ENCODE measurements at regions not wholly inside any gene's neighbourhood (a gene's known extent, or its start where the extent isn't known, plus 50 kb on each side); places are given as distances from the start of the nearest gene placed in this dataset.

DNA sequence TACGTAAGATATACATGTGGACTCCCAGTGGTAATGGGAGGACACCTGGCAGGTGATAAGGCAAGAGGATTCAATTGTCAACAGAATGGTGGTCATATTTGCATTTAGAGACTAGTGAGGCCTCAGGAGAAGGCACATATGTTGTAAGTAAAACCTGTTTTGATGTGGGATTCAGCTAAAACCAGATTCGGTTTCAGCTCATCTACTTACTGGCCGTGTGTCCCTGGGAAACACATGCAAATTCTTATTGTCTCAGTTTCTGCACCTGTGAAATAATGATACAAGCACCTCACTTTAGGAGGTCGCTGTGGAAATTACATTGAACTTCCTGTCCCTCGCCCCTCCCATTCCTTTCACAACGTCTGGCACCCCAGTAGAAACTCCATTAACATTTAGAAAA, 78.9 kb upstream of the FIBIN start:
- Histone ChIP-seq H3K27me3 (no peaks in the 10 kb centered on the region), H3K4me3 (no peak overlapping the region), H3K36me3 (no peaks in the 10 kb centered on the region), H3K9me3 (no peaks in the 10 kb centered on the region), H3K4me1 (no peaks in the 10 kb centered on the region), H3K27ac (no peak overlapping the region)
- no peak for DNase-seq
- intact Hi-C loops (cut with DNase I): no loop called here
- TF ChIP-seq, protein P1, sequence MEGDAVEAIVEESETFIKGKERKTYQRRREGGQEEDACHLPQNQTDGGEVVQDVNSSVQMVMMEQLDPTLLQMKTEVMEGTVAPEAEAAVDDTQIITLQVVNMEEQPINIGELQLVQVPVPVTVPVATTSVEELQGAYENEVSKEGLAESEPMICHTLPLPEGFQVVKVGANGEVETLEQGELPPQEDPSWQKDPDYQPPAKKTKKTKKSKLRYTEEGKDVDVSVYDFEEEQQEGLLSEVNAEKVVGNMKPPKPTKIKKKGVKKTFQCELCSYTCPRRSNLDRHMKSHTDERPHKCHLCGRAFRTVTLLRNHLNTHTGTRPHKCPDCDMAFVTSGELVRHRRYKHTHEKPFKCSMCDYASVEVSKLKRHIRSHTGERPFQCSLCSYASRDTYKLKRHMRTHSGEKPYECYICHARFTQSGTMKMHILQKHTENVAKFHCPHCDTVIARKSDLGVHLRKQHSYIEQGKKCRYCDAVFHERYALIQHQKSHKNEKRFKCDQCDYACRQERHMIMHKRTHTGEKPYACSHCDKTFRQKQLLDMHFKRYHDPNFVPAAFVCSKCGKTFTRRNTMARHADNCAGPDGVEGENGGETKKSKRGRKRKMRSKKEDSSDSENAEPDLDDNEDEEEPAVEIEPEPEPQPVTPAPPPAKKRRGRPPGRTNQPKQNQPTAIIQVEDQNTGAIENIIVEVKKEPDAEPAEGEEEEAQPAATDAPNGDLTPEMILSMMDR (IDR thresholded peaks at IDR 0.05): no peak
- ATAC-seq: no peak

DNA sequence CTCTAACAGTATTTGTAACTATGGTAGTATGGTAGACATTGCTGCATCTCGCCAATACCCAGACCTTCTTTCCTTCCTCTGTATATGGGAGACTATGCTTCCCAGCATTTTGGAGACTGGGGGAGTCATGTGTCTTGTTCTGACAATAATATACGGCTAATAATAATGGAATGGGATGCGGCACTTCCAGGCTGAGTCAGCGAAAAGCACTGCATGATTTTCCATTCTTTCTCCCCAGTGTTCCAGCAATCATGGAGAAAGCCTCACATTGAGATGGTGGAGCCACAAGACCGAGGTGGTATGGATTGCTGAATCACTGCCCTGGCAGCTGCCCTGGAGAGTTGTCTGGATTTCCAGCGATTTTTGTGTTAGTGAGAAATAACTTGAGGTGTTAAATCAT, 77.1 kb upstream of the FIBIN start:
- Histone ChIP-seq H3K27me3 (no peaks in the 10 kb centered on the region), H3K36me3 (no peaks in the 10 kb centered on the region), H3K27ac (no peak overlapping the region), H3K4me3 (no peak overlapping the region), H3K4me1 (no peaks in the 10 kb centered on the region), H3K9me3 (peaks cover 0 to 4% of the 10 kb centered on the region in 2 donors)
- intact Hi-C loops (cut with DNase I): no loop called here
- no peak for ATAC-seq
- DNase-seq: no peak
- TF ChIP-seq, protein P1 (IDR thresholded peaks at IDR 0.05): no peak

- TF ChIP-seq, protein P1 (IDR thresholded peaks at IDR 0.05): no peak
- intact Hi-C loops (cut with DNase I): no loop called here
- Histone ChIP-seq H3K27ac (no peak overlapping the region), H3K9me3 (peaks cover 0 to 5% of the 10 kb centered on the region in 2 donors), H3K36me3 (no peaks in the 10 kb centered on the region), H3K4me3 (no peak overlapping the region), H3K27me3 (no peaks in the 10 kb centered on the region), H3K4me1 (no peaks in the 10 kb centered on the region)
- ATAC-seq: no peak
- no peak for DNase-seq
Observed at GRCh38 chr11:26928582-26928981, 65.3 kb upstream of the FIBIN start.

DNA sequence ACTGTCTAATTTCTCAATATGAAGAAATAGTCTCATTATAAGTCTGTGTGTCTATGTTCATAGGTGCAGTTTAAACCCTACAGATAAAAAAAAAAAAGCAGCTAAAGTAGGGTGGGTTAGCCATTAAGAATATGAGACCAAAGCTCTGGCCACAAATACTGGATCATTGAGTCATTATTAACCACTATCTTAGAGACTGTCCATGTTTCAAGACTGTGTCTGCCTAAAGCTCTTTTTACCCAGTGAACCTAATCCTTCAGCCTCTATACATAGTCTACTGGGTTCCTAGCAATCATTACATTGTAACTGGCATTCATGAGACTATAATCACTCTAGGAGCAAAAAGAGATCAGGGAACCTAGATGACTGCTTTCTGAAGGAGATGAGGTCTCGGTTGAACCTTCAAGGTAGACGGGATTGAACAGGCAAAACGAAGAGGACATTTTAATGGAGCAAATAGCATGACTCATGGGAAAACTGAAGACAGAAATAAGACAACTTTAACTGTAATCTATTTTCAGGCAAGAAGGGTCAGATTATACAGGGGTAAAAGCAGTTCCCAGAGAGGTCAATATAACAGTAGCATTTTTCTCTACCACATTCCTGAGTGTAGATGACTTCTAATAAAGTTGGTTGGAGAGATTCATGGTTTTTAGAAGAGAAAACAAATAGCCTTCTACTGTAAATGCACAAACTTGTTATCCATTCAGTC, 64.0 kb upstream of the FIBIN start:
- Histone ChIP-seq H3K27ac (no peak overlapping the region), H3K4me1 (no peaks in the 10 kb centered on the region), H3K27me3 (no peaks in the 10 kb centered on the region), H3K9me3 (peaks cover 0 to 5% of the 10 kb centered on the region in 2 donors), H3K4me3 (no peak overlapping the region), H3K36me3 (no peaks in the 10 kb centered on the region)
- TF ChIP-seq, protein P1 (IDR thresholded peaks at IDR 0.05): no peak
- ATAC-seq: no peak
- no peak for DNase-seq
- intact Hi-C loops (cut with DNase I): no loop called here

DNA sequence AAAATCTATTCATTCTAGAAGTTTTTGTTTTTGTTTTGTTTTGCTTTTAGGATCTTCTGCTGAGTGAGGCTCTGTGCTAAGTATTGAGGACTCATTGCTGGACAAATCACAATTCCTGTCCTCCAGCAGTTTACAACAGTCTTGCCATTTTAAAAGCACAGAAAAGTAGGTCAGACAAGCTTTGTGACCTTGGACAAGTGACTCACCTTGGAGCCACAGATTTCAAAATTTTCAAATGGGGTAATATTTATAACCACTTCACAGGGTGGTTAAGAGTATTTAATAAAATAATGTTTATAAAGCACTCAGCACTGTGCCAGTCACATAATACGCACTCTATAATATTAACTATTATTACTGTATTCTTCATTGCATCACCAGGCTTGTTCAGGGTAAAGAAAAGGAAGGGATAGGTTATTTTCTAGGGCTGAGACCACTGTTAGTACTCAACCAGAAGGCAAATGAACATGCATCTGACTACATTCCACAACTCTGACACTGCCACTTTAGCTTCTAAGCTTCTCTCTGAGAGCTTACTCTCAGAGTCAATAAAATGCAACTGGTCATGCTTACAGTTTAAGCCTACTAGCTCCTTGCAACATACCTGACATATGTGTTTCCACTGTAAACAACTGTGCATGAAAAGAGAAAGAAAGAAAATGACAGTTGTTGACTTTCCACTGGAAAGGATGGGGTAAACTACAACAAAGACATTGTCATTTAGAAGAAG, 63.2 kb upstream of the FIBIN start:
- intact Hi-C loops (cut with DNase I): no loop called here
- ATAC-seq (peak; percentile 80), DNase-seq (no peak)
- Histone ChIP-seq H3K36me3 (no peaks in the 10 kb centered on the region), H3K27ac (no peak overlapping the region), H3K27me3 (no peaks in the 10 kb centered on the region), H3K4me3 (no peak overlapping the region), H3K9me3 (peaks cover 0 to 5% of the 10 kb centered on the region in 2 donors), H3K4me1 (no peaks in the 10 kb centered on the region)
- TF ChIP-seq, protein P1 (IDR thresholded peaks at IDR 0.05): no peak

Measured in left lung (tissue), 4 donors.